OCI-LY1 (cell line): ENCODE measurements at regions not wholly inside any gene's neighbourhood (a gene's known extent, or its start where the extent isn't known, plus 50 kb on each side); places are given as distances from the start of the nearest gene placed in this dataset.

ENCODE experiments used
- H2AFZ ChIP-seq: fragments of 200-600 bp; sonication (generic), shearing (Covaris generic); 2 replicates; pipeline ENCODE4 v1.6.0; 2014; ENCODE audit warnings: antibody characterized with exemption, mild to moderate bottlenecking, low read length
- H3F3A ChIP-seq: fragments of 200-600 bp; sonication (generic), shearing (Covaris generic); 2 replicates; pipeline ENCODE4 v1.6.0; 2014; ENCODE audit warnings: mild to moderate bottlenecking, antibody characterized with exemption, low read length, moderate library complexity; ENCODE audit not compliant: insufficient read depth
- H3K27ac ChIP-seq: fragments of 200-600 bp; sonication (generic); 2 replicates; pipeline ENCODE4 v1.5.1; 2014; ENCODE audit warnings: low read length, mixed run types, mild to moderate bottlenecking, low read depth; ENCODE audit not compliant: poor library complexity, severe bottlenecking
- H3K27me3 ChIP-seq: fragments of 200-600 bp; sonication (generic); 2 replicates; pipeline ENCODE4 v1.6.0; 2014; ENCODE audit warnings: antibody characterized with exemption, mild to moderate bottlenecking, low read length, moderate library complexity; ENCODE audit not compliant: insufficient read depth
- H3K36me3 ChIP-seq: fragments of 200-600 bp; sonication (generic); 2 replicates; pipeline ENCODE4 v1.6.1; 2014; ENCODE audit warnings: mild to moderate bottlenecking, antibody characterized with exemption, low read length, moderate library complexity, mixed read lengths; ENCODE audit not compliant: insufficient read depth
- H3K4me1 ChIP-seq: fragments of 200-600 bp; sonication (generic); 2 replicates; pipeline ENCODE4 v1.5.1; 2014; ENCODE audit warnings: mild to moderate bottlenecking, low read length, moderate library complexity; ENCODE audit not compliant: insufficient read depth, severe bottlenecking
- H3K4me2 ChIP-seq: fragments of 200-600 bp; sonication (generic), shearing (Covaris generic); 2 replicates; pipeline ENCODE4 v1.6.1; 2014; ENCODE audit warnings: low read length
- H3K4me3 ChIP-seq: fragments of 200-600 bp; sonication (generic); 2 replicates; pipeline ENCODE4 v1.5.1; 2014; ENCODE audit warnings: low read length, low read depth, mild to moderate bottlenecking, mixed read lengths; ENCODE audit not compliant: poor library complexity, severe bottlenecking
- H3K79me2 ChIP-seq: fragments of 200-600 bp; shearing (Covaris generic); 2 replicates; pipeline ENCODE4 v1.6.1; 2016; ENCODE audit warnings: mixed run types, low read length, mixed read lengths; ENCODE audit not compliant: insufficient read depth
- H3K9ac ChIP-seq: fragments of 200-600 bp; sonication (generic), shearing (Covaris generic); 2 replicates; pipeline ENCODE4 v1.6.1; 2014; ENCODE audit warnings: mild to moderate bottlenecking, low read length, mixed read lengths
- H3K9me2 ChIP-seq: fragments of 200-600 bp; sonication (generic), shearing (Covaris generic); 2 replicates; pipeline ENCODE4 v1.6.1; 2014; ENCODE audit warnings: low read depth, mild to moderate bottlenecking, low read length, mixed read lengths
- H3K9me3 ChIP-seq: fragments of 200-600 bp; shearing (Covaris generic); 2 replicates; pipeline ENCODE4 v1.6.1; 2014; ENCODE audit warnings: low read length, mixed read lengths
- H4K20me1 ChIP-seq: fragments of 200-600 bp; sonication (generic), shearing (Covaris generic); 2 replicates; pipeline ENCODE4 v1.6.0; 2016; ENCODE audit warnings: mild to moderate bottlenecking, low read length; ENCODE audit not compliant: insufficient read depth
- CTCF ChIP-seq: fragments of 200-600 bp; sonication (generic), shearing (Covaris generic); IDR thresholded peaks from 2 replicates; pipeline ENCODE4 v1.5.1; 2017; ENCODE audit warnings: mild to moderate bottlenecking, antibody characterized with exemption, low read length, moderate library complexity, mixed read lengths
- EZH2 ChIP-seq: fragments of 200-600 bp; sonication (generic), shearing (Covaris generic); IDR thresholded peaks from 2 replicates; pipeline ENCODE4 v1.8.0; 2017; ENCODE audit warnings: borderline replicate concordance, mixed run types, mild to moderate bottlenecking, antibody characterized with exemption, low read length, moderate library complexity, mixed read lengths

GRCh38 chr15:77732514-77733335 lies 100.0 kb upstream of the LINGO1 start:
- H3K9me3 ChIP-seq: no peaks in the 10 kb centered on the region
- no peaks in the 10 kb centered on the region for H3K4me1 ChIP-seq
- no peak overlapping the region for H3K4me3 ChIP-seq
- H3K9me2 ChIP-seq: no peaks in the 10 kb centered on the region
- no peaks in the 10 kb centered on the region for H3F3A ChIP-seq
- no peak overlapping the region for H3K4me2 ChIP-seq
- no peak for TF ChIP-seq CTCF
- TF ChIP-seq EZH2: no peak
- no peaks in the 10 kb centered on the region for H3K79me2 ChIP-seq
- no peaks in the 10 kb centered on the region for H4K20me1 ChIP-seq
- H3K27me3 ChIP-seq: peaks cover 6% of the 10 kb centered on the region; the same call in 1 of the 2 replicates
- no peak overlapping the region for H3K27ac ChIP-seq
- H2AFZ ChIP-seq: no peak overlapping the region
- H3K36me3 ChIP-seq: no peaks in the 10 kb centered on the region
- H3K9ac ChIP-seq: no peak overlapping the region

- no peak overlapping the region for H3K9ac ChIP-seq
- no peak overlapping the region for H3K4me3 ChIP-seq
- no peak overlapping the region for H3K4me2 ChIP-seq
- H3K27me3 ChIP-seq: peaks cover 6% of the 10 kb centered on the region; the same call in 1 of the 2 replicates
- H3F3A ChIP-seq: no peaks in the 10 kb centered on the region
- no peaks in the 10 kb centered on the region for H3K79me2 ChIP-seq
- no peaks in the 10 kb centered on the region for H3K4me1 ChIP-seq
- H3K27ac ChIP-seq: no peak overlapping the region
- no peak overlapping the region for H2AFZ ChIP-seq
- H3K9me2 ChIP-seq: no peaks in the 10 kb centered on the region
- H3K36me3 ChIP-seq: no peaks in the 10 kb centered on the region
- H4K20me1 ChIP-seq: no peaks in the 10 kb centered on the region
- H3K9me3 ChIP-seq: no peaks in the 10 kb centered on the region
- TF ChIP-seq CTCF (no peak), EZH2 (no peak)
Observed at GRCh38 chr15:77731945-77732344, 99.2 kb upstream of the LINGO1 start.

GRCh38 chr15:77731067-77731466 lies 98.4 kb upstream of the LINGO1 start:
- Histone ChIP-seq H3K9me3 (no peaks in the 10 kb centered on the region), H3F3A (no peaks in the 10 kb centered on the region), H3K36me3 (no peaks in the 10 kb centered on the region), H3K27ac (no peak overlapping the region), H3K79me2 (no peaks in the 10 kb centered on the region), H3K9ac (no peak overlapping the region), H3K9me2 (no peaks in the 10 kb centered on the region), H3K27me3 (peaks cover 6% of the 10 kb centered on the region; the same call in 1 of the 2 replicates), H2AFZ (no peak overlapping the region), H4K20me1 (no peaks in the 10 kb centered on the region), H3K4me2 (no peak overlapping the region), H3K4me1 (no peaks in the 10 kb centered on the region), H3K4me3 (no peak overlapping the region)
- TF ChIP-seq CTCF (no peak), EZH2 (no peak)
